AG09309 (cell line): ENCODE measurements at regions not wholly inside any gene's neighbourhood (a gene's known extent, or its start where the extent isn't known, plus 50 kb on each side); places are given as distances from the start of the nearest gene placed in this dataset.

ENCODE experiments used
- DNase-seq: peaks from one replicate; pipeline ENCODE4 v3.0.0-alpha.2; 2010; ENCODE audit warnings: low read depth
- H3K4me3 ChIP-seq: 2 replicates; pipeline ENCODE4 v1.5.1; 2011; ENCODE audit warnings: mild to moderate bottlenecking, low read depth, low read length, moderate library complexity; ENCODE audit not compliant: control insufficient read depth
- CTCF ChIP-seq: IDR thresholded peaks from 2 replicates; pipeline ENCODE4 v1.5.1; 2011; ENCODE audit warnings: mild to moderate bottlenecking, low read depth, low read length, inconsistent platforms; ENCODE audit not compliant: insufficient read depth, control insufficient read depth; ENCODE audit errors: missing control alignments

GRCh38 chr11:13899603-13900002 is 62.9 kb upstream of the SPON1 start:
- no peak overlapping the region for H3K4me3 ChIP-seq
- no peak for TF ChIP-seq CTCF
- no peak for DNase-seq

- TF ChIP-seq CTCF = no peak
- no peak for DNase-seq
- no peak overlapping the region for H3K4me3 ChIP-seq
Observed at GRCh38 chr11:13902523-13902922, 60.0 kb upstream of the SPON1 start.

GRCh38 chr11:13905137-13905781 is 57.3 kb upstream of the SPON1 start:
- H3K4me3 ChIP-seq = no peak overlapping the region
- DNase-seq = no peak
- no peak for TF ChIP-seq CTCF

GRCh38 chr11:13907678-13908077 is 54.8 kb upstream of the SPON1 start:
- H3K4me3 ChIP-seq = no peak overlapping the region
- DNase-seq = no peak
- TF ChIP-seq CTCF = no peak

- H3K4me3 ChIP-seq = no peak overlapping the region
- TF ChIP-seq CTCF = no peak
- no peak for DNase-seq
Observed at GRCh38 chr11:13908535-13908934, 54.0 kb upstream of the SPON1 start.
